ENCODE measurements at regions not wholly inside any gene's neighbourhood (a gene's known extent, or its start where the extent isn't known, plus 50 kb on each side); places are given as distances from the start of the nearest gene placed in this dataset.
"Not testable (repeated sequence)": the region's sequence is repeated elsewhere in the genome, so short reads cannot be mapped to it uniquely, and the experiment has no call there.

GRCh38 chr4:181798536-181798935, 444.7 kb upstream of the TENM3 start:
- no peaks in the 10 kb centered on the region for H3K4me1 ChIP-seq
- ATAC-seq (no peak), DNase-seq (no peak)
- no peak overlapping the region for H3K4me3 ChIP-seq
- no peak overlapping the region for H3K27ac ChIP-seq
- H3K9me3 ChIP-seq: peaks cover 0 to 14% of the 10 kb centered on the region in 2 donors
- intact Hi-C loops (cut with DNase I): no loop called here
- no peaks in the 10 kb centered on the region for H3K36me3 ChIP-seq
- TF ChIP-seq, protein P1, sequence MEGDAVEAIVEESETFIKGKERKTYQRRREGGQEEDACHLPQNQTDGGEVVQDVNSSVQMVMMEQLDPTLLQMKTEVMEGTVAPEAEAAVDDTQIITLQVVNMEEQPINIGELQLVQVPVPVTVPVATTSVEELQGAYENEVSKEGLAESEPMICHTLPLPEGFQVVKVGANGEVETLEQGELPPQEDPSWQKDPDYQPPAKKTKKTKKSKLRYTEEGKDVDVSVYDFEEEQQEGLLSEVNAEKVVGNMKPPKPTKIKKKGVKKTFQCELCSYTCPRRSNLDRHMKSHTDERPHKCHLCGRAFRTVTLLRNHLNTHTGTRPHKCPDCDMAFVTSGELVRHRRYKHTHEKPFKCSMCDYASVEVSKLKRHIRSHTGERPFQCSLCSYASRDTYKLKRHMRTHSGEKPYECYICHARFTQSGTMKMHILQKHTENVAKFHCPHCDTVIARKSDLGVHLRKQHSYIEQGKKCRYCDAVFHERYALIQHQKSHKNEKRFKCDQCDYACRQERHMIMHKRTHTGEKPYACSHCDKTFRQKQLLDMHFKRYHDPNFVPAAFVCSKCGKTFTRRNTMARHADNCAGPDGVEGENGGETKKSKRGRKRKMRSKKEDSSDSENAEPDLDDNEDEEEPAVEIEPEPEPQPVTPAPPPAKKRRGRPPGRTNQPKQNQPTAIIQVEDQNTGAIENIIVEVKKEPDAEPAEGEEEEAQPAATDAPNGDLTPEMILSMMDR (IDR thresholded peaks at IDR 0.05): no peak
- H3K27me3 ChIP-seq: no peaks in the 10 kb centered on the region

DNA sequence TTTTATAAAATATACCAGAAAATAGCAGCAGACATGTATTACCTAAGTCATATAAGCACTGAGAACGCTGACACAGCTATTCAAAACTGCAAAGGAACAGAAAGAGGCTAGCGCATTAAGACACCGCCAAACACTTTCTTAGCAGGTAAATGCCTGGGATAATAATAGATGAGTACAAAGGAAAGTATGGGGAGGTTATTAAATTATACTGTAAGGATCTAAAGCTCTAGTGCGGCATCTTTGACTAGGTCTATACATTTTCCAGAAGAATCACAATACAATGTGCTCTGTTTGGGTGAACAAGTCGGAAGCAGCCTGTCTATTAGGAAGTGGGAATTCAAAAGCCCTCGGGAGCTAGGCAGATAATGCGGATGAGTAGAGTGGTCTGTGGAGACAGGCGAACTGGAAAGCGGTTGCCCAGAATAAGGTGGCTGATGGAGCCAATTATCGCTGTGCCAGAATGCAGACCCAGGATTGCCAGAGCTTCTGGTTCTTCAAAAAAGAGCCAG, 443.6 kb upstream of the TENM3 start:
- Histone ChIP-seq H3K36me3 (no peaks in the 10 kb centered on the region), H3K4me3 (no peak overlapping the region), H3K27ac (no peak overlapping the region), H3K27me3 (no peaks in the 10 kb centered on the region), H3K9me3 (peaks cover 0 to 14% of the 10 kb centered on the region in 2 donors), H3K4me1 (no peaks in the 10 kb centered on the region)
- DNase-seq (no peak), ATAC-seq (no peak)
- TF ChIP-seq, protein P1 (IDR thresholded peaks at IDR 0.05): no peak
- intact Hi-C loops (cut with DNase I): no loop called here

DNA sequence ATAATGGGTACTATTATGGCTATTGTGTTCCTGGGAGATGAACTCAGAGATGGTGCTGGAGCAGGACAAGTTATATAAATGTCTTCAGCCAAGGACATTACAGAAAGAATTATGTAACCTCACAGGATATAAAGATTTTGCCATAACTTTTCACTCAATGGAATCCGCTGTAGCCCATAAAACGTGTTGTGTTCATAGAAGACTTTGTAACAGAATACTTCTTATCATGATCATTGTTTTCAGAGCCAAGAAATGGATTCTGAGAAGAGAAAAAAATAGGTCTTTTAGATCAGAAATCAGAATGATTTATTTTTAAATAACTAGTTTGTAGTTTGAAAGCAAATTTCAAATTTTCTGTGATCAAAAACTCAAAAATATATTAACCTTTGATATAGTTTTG, 441.0 kb upstream of the TENM3 start:
- Histone ChIP-seq H3K27ac (no peak overlapping the region), H3K36me3 (no peaks in the 10 kb centered on the region), H3K27me3 (no peaks in the 10 kb centered on the region), H3K4me3 (no peak overlapping the region), H3K4me1 (no peaks in the 10 kb centered on the region), H3K9me3 (no peaks in the 10 kb centered on the region)
- no peak for ATAC-seq
- intact Hi-C loops (cut with DNase I): no loop called here
- TF ChIP-seq, protein P1 (IDR thresholded peaks at IDR 0.05): no peak
- no peak for DNase-seq

DNA sequence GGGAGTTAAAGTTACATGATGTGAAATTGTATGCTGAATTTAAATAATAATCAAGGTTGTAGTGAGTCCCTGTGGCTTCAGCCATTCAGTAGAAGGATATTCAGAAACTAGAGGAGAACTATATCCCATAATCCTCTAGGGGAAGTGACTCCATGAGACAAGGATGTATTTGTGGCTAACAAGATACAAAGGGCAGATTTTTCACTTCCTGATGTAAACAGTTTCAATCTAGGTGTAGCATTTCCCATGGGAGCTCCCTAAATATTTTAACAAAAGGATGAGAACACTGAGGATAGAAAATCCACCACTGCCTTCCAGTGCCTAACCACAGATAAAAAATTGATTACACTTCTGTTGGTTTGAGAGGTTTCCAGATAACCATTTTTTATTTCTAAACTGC, 435.4 kb upstream of the TENM3 start:
- ATAC-seq: no peak
- H3K27me3 ChIP-seq: no peaks in the 10 kb centered on the region
- H3K9me3 ChIP-seq: no peaks in the 10 kb centered on the region
- H3K4me1 ChIP-seq: no peaks in the 10 kb centered on the region
- H3K36me3 ChIP-seq: no peaks in the 10 kb centered on the region
- no peak overlapping the region for H3K4me3 ChIP-seq
- no peak overlapping the region for H3K27ac ChIP-seq
- DNase-seq: no peak
- TF ChIP-seq, protein P1 (IDR thresholded peaks at IDR 0.05): no peak
- intact Hi-C loops (cut with DNase I): no loop called here

DNA sequence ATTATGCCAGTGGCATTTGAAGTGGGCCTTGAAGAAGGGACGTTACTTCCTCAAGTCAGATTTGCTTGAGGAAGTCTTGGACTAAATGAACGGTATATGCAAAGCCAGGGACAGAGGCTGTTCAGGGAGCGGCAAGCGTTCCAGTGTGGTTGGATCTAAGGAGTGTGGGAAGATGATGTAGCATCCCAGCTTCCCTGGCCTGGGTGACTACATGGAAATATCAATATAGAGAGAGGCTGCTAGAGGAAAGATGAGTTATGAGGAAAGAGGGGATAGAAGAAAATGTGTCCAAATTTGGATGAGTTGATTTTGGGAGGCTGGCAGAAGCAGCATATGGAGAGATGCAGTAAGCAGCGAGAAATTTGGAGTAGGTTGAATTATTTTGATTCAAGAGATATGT, 432.5 kb upstream of the TENM3 start:
- Histone ChIP-seq H3K27ac (no peak overlapping the region), H3K4me1 (no peaks in the 10 kb centered on the region), H3K9me3 (no peaks in the 10 kb centered on the region), H3K4me3 (no peak overlapping the region), H3K27me3 (no peaks in the 10 kb centered on the region), H3K36me3 (no peaks in the 10 kb centered on the region)
- DNase-seq: no peak
- ATAC-seq: no peak
- intact Hi-C loops (cut with DNase I): no loop called here
- TF ChIP-seq, protein P1 (IDR thresholded peaks at IDR 0.05): no peak

- H3K27me3 ChIP-seq; intact Hi-C loops (cut with DNase I); H3K27ac ChIP-seq; H3K4me1 ChIP-seq; DNase-seq; H3K9me3 ChIP-seq; H3K36me3 ChIP-seq; H3K4me3 ChIP-seq; ATAC-seq: not testable (repeated sequence)
Observed at GRCh38 chr4:181811550-181811949, 431.7 kb upstream of the TENM3 start.
